ENCODE measurements at regions not wholly inside any gene's neighbourhood (a gene's known extent, or its start where the extent isn't known, plus 50 kb on each side); places are given as distances from the start of the nearest gene placed in this dataset.
"Not testable (repeated sequence)": the region's sequence is repeated elsewhere in the genome, so short reads cannot be mapped to it uniquely, and the experiment has no call there.

DNA sequence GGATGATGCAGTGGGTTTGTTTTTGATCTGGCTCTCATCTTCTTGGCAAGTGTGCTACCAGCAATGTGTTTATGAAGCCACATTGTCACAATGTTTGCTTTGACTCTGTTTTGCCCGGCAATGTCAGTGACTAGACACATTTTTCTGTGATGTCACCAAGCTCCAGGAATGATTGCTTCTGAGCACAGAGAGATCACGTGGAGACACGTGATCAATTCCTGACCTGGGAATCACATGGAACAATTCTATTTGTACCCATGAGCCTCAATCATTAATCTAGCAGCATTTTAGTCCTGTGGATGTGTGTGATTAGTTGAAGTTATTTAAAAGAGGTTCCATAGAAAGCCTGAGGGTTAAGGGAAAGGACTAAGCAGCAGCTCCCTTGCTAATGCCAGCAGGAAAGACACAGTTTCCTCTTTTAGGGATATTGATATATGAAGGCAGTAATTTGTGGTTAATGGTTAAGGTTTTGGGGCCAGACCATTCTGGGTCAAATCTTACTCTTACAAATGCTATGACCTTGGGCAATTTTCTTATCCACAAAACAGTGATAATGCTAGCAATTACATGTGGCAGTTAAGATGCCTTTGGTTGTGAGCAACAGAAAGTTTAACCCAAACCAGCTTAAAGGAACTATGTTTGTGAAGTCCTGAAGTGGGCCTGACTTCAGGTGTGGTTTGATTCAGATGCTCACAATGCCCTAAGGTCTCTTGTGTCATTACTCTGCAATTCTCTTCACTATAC, 59.0 kb downstream of the FASLG start:
- Mint-ChIP-seq H3K36me3 (no peaks in the 10 kb centered on the region), H3K4me1 (ENCODE audit: low read depth) (peaks cover 32% of the 10 kb centered on the region), H3K27me3 (peaks cover 2% of the 10 kb centered on the region), H3K4me3 (no peak overlapping the region), H3K27ac (no peak overlapping the region), H3K9me3 (ENCODE audit: low read depth) (no peaks in the 10 kb centered on the region)

- H3K27ac Mint-ChIP-seq, result no peak overlapping the region
- H3K36me3 Mint-ChIP-seq, result no peaks in the 10 kb centered on the region
- H3K27me3 Mint-ChIP-seq, result peaks cover 2% of the 10 kb centered on the region
- H3K9me3 Mint-ChIP-seq (ENCODE audit: low read depth), result no peaks in the 10 kb centered on the region
- H3K4me3 Mint-ChIP-seq, result no peak overlapping the region
- H3K4me1 Mint-ChIP-seq (ENCODE audit: low read depth), result peaks cover 28% of the 10 kb centered on the region
Measured at GRCh38 chr1:172719066-172719627, 60.2 kb downstream of the FASLG start.

DNA sequence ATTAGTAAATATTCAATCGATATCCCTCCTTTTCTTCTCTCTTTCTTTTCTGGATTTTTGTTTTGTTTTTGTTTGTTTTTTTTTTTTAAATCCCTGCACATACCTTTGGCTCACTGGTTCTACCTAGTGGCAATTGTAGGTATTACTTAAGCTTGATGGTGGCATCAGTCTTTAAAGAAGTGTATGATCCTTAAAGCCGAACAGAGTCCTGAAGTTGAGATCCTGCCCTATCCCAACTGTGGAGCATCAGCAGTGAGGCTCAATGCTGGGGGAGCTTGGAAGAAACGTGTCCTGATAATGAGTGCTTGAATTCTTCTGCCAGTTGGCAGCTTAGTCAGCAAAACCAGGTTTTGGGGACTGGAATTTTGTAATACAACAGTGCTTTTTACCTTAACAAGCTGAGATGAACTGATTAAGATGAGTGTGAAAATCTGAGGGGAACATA, 60.8 kb downstream of the FASLG start:
- H3K27ac Mint-ChIP-seq, result no peak overlapping the region
- no peaks in the 10 kb centered on the region for H3K9me3 Mint-ChIP-seq (ENCODE audit: low read depth)
- no peak overlapping the region for H3K4me3 Mint-ChIP-seq
- H3K4me1 Mint-ChIP-seq (ENCODE audit: low read depth), result peaks cover 32% of the 10 kb centered on the region
- H3K27me3 Mint-ChIP-seq, result peaks cover 2% of the 10 kb centered on the region
- H3K36me3 Mint-ChIP-seq, result no peaks in the 10 kb centered on the region

GRCh38 chr1:172720339-172720738, 61.4 kb downstream of the FASLG start:
- no peaks in the 10 kb centered on the region for H3K9me3 Mint-ChIP-seq (ENCODE audit: low read depth)
- H3K36me3 Mint-ChIP-seq, result no peaks in the 10 kb centered on the region
- H3K4me3 Mint-ChIP-seq, result no peak overlapping the region
- no peak overlapping the region for H3K27ac Mint-ChIP-seq
- peaks cover 37% of the 10 kb centered on the region for H3K4me1 Mint-ChIP-seq (ENCODE audit: low read depth)
- peaks cover 2% of the 10 kb centered on the region for H3K27me3 Mint-ChIP-seq

GRCh38 chr1:172723251-172723650, 64.3 kb downstream of the FASLG start:
- no peaks in the 10 kb centered on the region for H3K36me3 Mint-ChIP-seq
- no peak overlapping the region for H3K27ac Mint-ChIP-seq
- no peak overlapping the region for H3K4me3 Mint-ChIP-seq
- H3K4me1 Mint-ChIP-seq (ENCODE audit: low read depth), result peaks cover 20% of the 10 kb centered on the region
- peaks cover 2% of the 10 kb centered on the region for H3K27me3 Mint-ChIP-seq
- no peaks in the 10 kb centered on the region for H3K9me3 Mint-ChIP-seq (ENCODE audit: low read depth)

DNA sequence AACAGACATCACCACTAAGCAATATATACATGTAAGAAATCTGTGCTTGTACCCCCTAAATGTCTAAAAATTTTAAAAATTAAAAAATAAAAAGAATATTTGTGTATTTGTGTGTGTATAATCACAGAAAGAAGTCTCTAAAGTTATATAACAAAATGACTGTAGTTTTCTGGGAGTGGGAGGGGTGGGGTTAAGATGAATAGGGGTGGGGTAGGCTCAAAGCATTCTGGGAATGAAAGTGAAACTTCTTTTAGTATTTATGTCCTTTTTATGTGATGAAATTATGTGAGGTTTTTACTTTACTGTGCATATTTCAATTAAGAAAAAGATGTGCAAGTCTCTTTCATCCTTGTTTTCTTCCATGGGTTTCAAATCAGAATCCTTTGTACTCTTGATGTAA, 65.3 kb downstream of the FASLG start:
- H3K9me3 Mint-ChIP-seq (ENCODE audit: low read depth), result no peaks in the 10 kb centered on the region
- H3K27ac Mint-ChIP-seq, result no peak overlapping the region
- peaks cover 19% of the 10 kb centered on the region for H3K4me1 Mint-ChIP-seq (ENCODE audit: low read depth)
- H3K4me3 Mint-ChIP-seq, result no peak overlapping the region
- peaks cover 2% of the 10 kb centered on the region for H3K27me3 Mint-ChIP-seq
- H3K36me3 Mint-ChIP-seq, result no peaks in the 10 kb centered on the region

GRCh38 chr1:172724765-172725613, 66.1 kb downstream of the FASLG start:
- peak overlapping the region; percentile 18 for H3K27ac Mint-ChIP-seq
- H3K27me3 Mint-ChIP-seq, result peaks cover 2% of the 10 kb centered on the region
- peaks cover 2% of the 10 kb centered on the region for H3K36me3 Mint-ChIP-seq
- H3K4me3 Mint-ChIP-seq, result no peak overlapping the region
- peaks cover 12% of the 10 kb centered on the region for H3K4me1 Mint-ChIP-seq (ENCODE audit: low read depth)
- H3K9me3 Mint-ChIP-seq (ENCODE audit: low read depth), result no peaks in the 10 kb centered on the region

GRCh38 chr1:172726740-172727139, 67.8 kb downstream of the FASLG start:
- Mint-ChIP-seq H3K27ac (no peak overlapping the region), H3K27me3 (no peaks in the 10 kb centered on the region), H3K9me3 (ENCODE audit: low read depth) (no peaks in the 10 kb centered on the region), H3K4me1 (ENCODE audit: low read depth) (peaks cover 12% of the 10 kb centered on the region), H3K4me3 (no peak overlapping the region), H3K36me3 (peaks cover 2% of the 10 kb centered on the region)

DNA sequence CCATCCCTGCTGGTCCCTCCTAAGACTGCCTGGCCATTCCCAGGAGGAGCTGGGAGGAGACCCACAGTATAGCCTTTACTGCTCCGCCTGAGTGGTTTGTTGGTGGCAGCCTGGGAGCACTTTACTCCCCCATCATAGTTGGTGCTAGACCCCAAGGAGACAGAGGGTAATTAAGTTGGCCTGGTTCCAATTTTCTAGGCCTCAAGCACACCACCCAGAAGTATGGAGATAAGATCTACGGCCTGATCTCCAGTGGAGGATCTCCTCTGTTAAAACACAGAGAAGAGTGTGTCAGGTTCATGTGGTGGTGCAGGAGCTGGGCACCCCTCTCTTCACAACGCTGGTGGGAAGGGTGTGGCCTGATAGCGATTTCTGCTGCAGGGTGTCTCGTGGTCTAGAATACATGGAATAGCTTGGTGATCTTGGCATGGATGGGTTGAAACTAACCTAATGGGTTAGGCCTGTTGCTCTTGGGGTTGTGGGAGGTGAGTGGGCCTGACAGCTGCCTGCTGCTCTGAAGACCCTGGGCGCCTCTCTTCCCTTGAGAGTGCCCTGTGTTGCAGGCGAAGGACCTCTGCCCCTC, 68.5 kb downstream of the FASLG start:
- Mint-ChIP-seq H3K9me3 (ENCODE audit: low read depth) (no peaks in the 10 kb centered on the region), H3K4me3 (no peak overlapping the region), H3K27ac (no peak overlapping the region), H3K27me3 (no peaks in the 10 kb centered on the region), H3K36me3 (peaks cover 2% of the 10 kb centered on the region), H3K4me1 (ENCODE audit: low read depth) (peaks cover 12% of the 10 kb centered on the region)

DNA sequence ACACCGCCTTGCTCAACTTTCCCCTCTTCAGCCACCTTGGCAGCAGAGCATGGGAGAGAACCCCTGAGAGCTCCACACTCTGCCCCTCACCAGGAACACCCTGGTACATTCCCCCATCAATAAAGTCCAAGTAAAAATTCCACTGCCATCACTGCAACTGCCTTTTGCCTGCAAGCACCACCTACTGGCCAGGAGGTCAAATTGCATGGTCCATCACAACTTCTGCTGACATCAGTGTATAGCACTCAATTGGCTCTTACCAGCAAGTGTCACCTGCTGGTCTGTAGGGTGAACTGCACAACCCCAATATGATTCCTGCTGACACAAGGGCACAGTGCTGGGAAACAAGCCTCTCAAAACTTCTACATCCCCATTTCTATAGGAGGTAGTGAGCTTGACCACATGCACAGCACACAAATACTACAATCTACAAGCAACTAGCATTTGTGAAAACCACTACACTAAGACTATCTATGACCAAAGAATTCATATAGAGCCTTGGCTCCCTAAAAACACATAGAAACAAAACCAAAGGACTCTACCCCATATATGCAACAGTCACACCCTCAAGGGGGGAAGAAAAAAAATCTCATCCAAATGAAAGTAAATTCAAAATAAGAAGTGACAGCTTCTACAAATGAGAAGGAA, 69.2 kb downstream of the FASLG start:
- peaks cover 3% of the 10 kb centered on the region for H3K27me3 Mint-ChIP-seq
- H3K4me3 Mint-ChIP-seq, result no peak overlapping the region
- H3K9me3 Mint-ChIP-seq (ENCODE audit: low read depth), result no peaks in the 10 kb centered on the region
- peaks cover 12% of the 10 kb centered on the region for H3K4me1 Mint-ChIP-seq (ENCODE audit: low read depth)
- H3K27ac Mint-ChIP-seq, result no peak overlapping the region
- peaks cover 2% of the 10 kb centered on the region for H3K36me3 Mint-ChIP-seq

DNA sequence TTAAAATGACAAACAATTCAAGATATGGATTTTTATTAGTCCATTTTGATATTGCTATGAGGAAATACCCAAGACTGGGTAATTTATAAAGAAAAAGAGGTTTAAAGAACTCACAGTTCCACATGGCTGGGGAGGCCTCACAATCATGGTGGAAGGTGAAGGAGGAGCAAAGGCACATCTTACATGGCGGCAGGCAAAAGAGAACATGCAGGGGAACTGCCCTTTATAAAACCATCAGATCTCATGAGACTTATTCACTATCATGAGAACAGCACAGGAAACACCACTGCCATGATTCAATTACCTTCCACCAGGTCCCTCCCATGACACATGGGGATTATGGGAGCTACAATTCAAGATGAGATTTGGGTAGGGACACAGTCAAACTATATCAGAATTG, 69.8 kb downstream of the FASLG start:
- not testable (repeated sequence) for H3K4me3 Mint-ChIP-seq

GRCh38 chr1:172732427-172732826, 73.5 kb downstream of the FASLG start:
- Mint-ChIP-seq H3K4me3 (no peak overlapping the region), H3K27ac (no peak overlapping the region), H3K36me3 (peaks cover 2% of the 10 kb centered on the region), H3K27me3 (peaks cover 3% of the 10 kb centered on the region), H3K9me3 (ENCODE audit: low read depth) (no peaks in the 10 kb centered on the region), H3K4me1 (ENCODE audit: low read depth) (peaks cover 2% of the 10 kb centered on the region)

More for the DNA sequence above, 69.8 kb downstream of the FASLG start:
- H3K4me1 Mint-ChIP-seq (ENCODE audit: low read depth), result peaks cover 12% of the 10 kb centered on the region
- not testable (repeated sequence) for H3K36me3 Mint-ChIP-seq; H3K27ac Mint-ChIP-seq; H3K27me3 Mint-ChIP-seq; H3K9me3 Mint-ChIP-seq (ENCODE audit: low read depth)

DNA sequence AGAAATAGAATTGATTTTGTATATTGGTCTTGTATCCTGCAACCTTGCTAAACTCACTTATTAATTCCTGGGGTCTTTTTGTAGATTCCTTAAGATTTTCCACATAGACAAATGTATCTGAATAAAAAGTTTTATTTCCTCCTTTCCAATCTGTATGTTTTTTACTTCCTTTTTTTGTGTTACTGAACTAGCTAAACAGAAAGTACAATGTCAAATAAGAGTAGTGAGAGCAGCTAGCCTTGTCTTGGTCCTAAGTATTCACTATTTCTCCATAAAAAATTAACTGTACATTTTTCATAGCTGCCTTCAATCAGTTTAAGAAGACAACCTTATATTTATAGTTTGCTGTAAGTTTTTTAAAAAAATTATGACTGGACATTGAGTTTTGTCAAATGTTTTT, 74.9 kb downstream of the FASLG start:
- no peak overlapping the region for H3K27ac Mint-ChIP-seq
- peaks cover 3% of the 10 kb centered on the region for H3K27me3 Mint-ChIP-seq
- no peak overlapping the region for H3K4me3 Mint-ChIP-seq
- H3K36me3 Mint-ChIP-seq, result peaks cover 2% of the 10 kb centered on the region
- no peaks in the 10 kb centered on the region for H3K4me1 Mint-ChIP-seq (ENCODE audit: low read depth)
- no peaks in the 10 kb centered on the region for H3K9me3 Mint-ChIP-seq (ENCODE audit: low read depth)

DNA sequence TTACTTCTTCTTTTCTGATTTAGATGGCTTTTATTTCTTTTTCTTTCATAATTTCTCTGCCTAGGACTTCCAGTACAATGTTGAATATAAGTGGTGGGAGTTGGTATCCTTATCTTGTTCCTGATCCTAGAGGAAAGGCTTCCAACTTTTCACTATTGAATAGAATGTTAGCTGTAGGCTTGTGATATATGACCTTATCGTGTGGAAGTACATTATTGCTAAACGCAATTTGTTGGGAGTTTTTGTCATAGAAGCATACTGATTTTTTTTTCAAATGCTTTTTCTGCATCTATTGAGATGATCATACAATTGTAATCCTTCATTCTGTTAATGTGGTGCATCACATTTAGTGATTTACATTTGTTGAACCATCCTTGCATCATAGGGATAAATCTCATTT, 79.5 kb downstream of the FASLG start:
- Mint-ChIP-seq H3K27me3 (peaks cover 2% of the 10 kb centered on the region), H3K4me3 (no peak overlapping the region), H3K9me3 (ENCODE audit: low read depth) (no peaks in the 10 kb centered on the region), H3K27ac (no peak overlapping the region), H3K4me1 (ENCODE audit: low read depth) (peaks cover 5% of the 10 kb centered on the region), H3K36me3 (no peaks in the 10 kb centered on the region)
